ENCODE measurements at regions not wholly inside any gene's neighbourhood (a gene's known extent, or its start where the extent isn't known, plus 50 kb on each side); places are given as distances from the start of the nearest gene placed in this dataset.
A peak's percentile ranks its signal among the peaks of the same experiment; 100 is the strongest.

DNA sequence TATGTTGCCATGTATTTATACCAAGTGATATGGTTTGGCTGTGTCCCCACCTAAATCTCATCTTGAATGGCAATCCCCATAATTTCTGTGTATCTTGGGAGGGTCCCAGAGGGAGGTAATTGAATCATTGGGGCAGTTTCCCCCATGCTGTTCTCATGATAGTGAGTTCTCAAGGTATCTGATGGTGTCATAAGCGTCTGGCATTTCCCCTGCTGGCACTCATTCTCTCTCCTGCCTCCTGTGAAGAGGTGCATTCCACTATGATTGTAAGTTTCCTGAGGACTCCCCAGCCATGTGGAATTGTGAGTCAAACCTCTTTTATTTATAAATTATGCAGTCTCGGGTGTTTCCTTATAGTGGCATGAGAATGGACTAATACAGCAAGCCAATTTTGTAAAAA is 140.8 kb upstream of the ADAMTSL1 start:
- Histone ChIP-seq H3K9me3 (ENCODE audit: control insufficient read depth, insufficient read depth, low read depth, low read length) (no peaks in the 10 kb centered on the region), H2AFZ (ENCODE audit: low read length) (no peak overlapping the region), H3K4me3 (replicated peaks in 1 of 4; ENCODE audit: control extremely low read depth in 1 of 4, insufficient read depth in 1 of 4, low read depth in 3 of 4, low read length in 4 of 4) (no peak overlapping the region), H4K20me1 (ENCODE audit: control insufficient read depth, extremely low read depth, insufficient read depth, low read length) (no peaks in the 10 kb centered on the region), H3K27ac (ENCODE audit: insufficient read depth, low read length) (no peak overlapping the region), H3K27me3 (ENCODE audit: control insufficient read depth, insufficient read depth, low read length) (no peaks in the 10 kb centered on the region), H3K4me1 (ENCODE audit: control insufficient read depth, extremely low read depth, insufficient read depth, low read length) (no peaks in the 10 kb centered on the region), H3K36me3 (ENCODE audit: control insufficient read depth, insufficient read depth, low read length) (no peaks in the 10 kb centered on the region), H3K9ac (ENCODE audit: insufficient read depth, low read length) (no peak overlapping the region), H3K79me2 (ENCODE audit: control insufficient read depth, insufficient read depth, low read length) (no peaks in the 10 kb centered on the region), H3K4me2 (ENCODE audit: extremely low read depth, insufficient read depth, low read length) (no peak overlapping the region)
- TF ChIP-seq, protein P1, sequence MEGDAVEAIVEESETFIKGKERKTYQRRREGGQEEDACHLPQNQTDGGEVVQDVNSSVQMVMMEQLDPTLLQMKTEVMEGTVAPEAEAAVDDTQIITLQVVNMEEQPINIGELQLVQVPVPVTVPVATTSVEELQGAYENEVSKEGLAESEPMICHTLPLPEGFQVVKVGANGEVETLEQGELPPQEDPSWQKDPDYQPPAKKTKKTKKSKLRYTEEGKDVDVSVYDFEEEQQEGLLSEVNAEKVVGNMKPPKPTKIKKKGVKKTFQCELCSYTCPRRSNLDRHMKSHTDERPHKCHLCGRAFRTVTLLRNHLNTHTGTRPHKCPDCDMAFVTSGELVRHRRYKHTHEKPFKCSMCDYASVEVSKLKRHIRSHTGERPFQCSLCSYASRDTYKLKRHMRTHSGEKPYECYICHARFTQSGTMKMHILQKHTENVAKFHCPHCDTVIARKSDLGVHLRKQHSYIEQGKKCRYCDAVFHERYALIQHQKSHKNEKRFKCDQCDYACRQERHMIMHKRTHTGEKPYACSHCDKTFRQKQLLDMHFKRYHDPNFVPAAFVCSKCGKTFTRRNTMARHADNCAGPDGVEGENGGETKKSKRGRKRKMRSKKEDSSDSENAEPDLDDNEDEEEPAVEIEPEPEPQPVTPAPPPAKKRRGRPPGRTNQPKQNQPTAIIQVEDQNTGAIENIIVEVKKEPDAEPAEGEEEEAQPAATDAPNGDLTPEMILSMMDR (conservative IDR thresholded peaks at IDR 0.05 in 1 of 2, IDR thresholded peaks at IDR 0.05 in 1 of 2; ENCODE audit: low read depth in 1 of 2, low read length in 2 of 2) = no peak
- TF ChIP-seq EZH2 (IDR thresholded peaks at IDR 0.05; ENCODE audit: low read length, missing control alignments) = no peak
- peak in 1 of 2 donors; percentile 66 for DNase-seq (ENCODE audit: low read depth in 2 of 2)

DNA sequence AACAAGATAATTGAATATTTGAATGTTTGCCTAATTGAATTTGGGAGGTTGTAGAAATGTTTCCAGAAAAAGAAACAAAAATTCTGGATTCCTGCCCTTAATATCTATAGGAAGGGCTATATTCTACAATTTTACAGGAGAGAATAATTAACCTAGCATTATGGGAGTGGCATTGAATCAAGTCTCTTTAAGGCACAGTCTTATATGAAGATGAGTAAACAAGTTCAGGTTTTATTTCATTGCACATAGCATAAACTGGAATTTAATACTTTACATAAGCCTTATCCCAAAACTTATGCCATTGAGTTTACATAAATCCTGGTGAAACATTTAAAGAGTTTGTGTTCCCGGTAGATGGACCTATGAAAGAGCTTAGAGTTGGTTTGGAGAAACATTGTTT is 138.1 kb upstream of the ADAMTSL1 start:
- Histone ChIP-seq H3K4me2 (ENCODE audit: extremely low read depth, insufficient read depth, low read length) (no peak overlapping the region), H4K20me1 (ENCODE audit: control insufficient read depth, extremely low read depth, insufficient read depth, low read length) (no peaks in the 10 kb centered on the region), H3K79me2 (ENCODE audit: control insufficient read depth, insufficient read depth, low read length) (no peaks in the 10 kb centered on the region), H3K27ac (ENCODE audit: insufficient read depth, low read length) (no peak overlapping the region), H3K9me3 (ENCODE audit: control insufficient read depth, insufficient read depth, low read depth, low read length) (no peaks in the 10 kb centered on the region), H3K36me3 (ENCODE audit: control insufficient read depth, insufficient read depth, low read length) (no peaks in the 10 kb centered on the region), H3K27me3 (ENCODE audit: control insufficient read depth, insufficient read depth, low read length) (no peaks in the 10 kb centered on the region), H3K9ac (ENCODE audit: insufficient read depth, low read length) (no peak overlapping the region), H3K4me1 (ENCODE audit: control insufficient read depth, extremely low read depth, insufficient read depth, low read length) (no peaks in the 10 kb centered on the region), H2AFZ (ENCODE audit: low read length) (peak overlapping the region; percentile 43), H3K4me3 (replicated peaks in 1 of 4; ENCODE audit: control extremely low read depth in 1 of 4, insufficient read depth in 1 of 4, low read depth in 3 of 4, low read length in 4 of 4) (no peak overlapping the region)
- no peak for DNase-seq (ENCODE audit: low read depth in 2 of 2)
- no peak for TF ChIP-seq EZH2 (IDR thresholded peaks at IDR 0.05; ENCODE audit: low read length, missing control alignments)
- TF ChIP-seq, protein P1 (conservative IDR thresholded peaks at IDR 0.05 in 1 of 2, IDR thresholded peaks at IDR 0.05 in 1 of 2; ENCODE audit: low read depth in 1 of 2, low read length in 2 of 2) = no peak

DNA sequence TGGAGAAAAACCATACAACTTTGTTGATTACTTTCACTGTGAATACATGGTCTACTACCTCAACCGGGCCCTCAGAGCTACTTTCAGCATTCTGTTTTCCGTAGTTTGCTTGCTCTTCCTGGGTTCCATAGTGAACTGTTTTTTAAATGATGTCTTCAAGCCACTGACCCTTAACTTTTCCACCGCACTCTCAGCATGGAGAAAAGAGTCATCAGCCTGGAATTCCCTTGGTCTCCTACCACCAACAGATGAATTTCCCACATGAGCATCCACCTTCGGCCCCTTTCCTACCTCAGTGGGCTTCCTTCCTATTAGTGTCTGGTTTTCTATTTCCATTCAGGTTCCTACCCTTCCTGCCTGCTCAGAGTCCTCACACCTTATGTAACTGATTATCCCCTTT is 135.9 kb upstream of the ADAMTSL1 start:
- H3K27me3 ChIP-seq (ENCODE audit: control insufficient read depth, insufficient read depth, low read length) = no peaks in the 10 kb centered on the region
- peak in 1 of 2 donors; percentile 86 for DNase-seq (ENCODE audit: low read depth in 2 of 2)
- H3K4me3 ChIP-seq (replicated peaks in 1 of 4; ENCODE audit: control extremely low read depth in 1 of 4, insufficient read depth in 1 of 4, low read depth in 3 of 4, low read length in 4 of 4) = no peak overlapping the region
- H2AFZ ChIP-seq (ENCODE audit: low read length) = no peak overlapping the region
- no peak overlapping the region for H3K4me2 ChIP-seq (ENCODE audit: extremely low read depth, insufficient read depth, low read length)
- no peaks in the 10 kb centered on the region for H4K20me1 ChIP-seq (ENCODE audit: control insufficient read depth, extremely low read depth, insufficient read depth, low read length)
- TF ChIP-seq, protein P1 (conservative IDR thresholded peaks at IDR 0.05 in 1 of 2, IDR thresholded peaks at IDR 0.05 in 1 of 2; ENCODE audit: low read depth in 1 of 2, low read length in 2 of 2) = no peak
- no peak for TF ChIP-seq EZH2 (IDR thresholded peaks at IDR 0.05; ENCODE audit: low read length, missing control alignments)
- H3K9me3 ChIP-seq (ENCODE audit: control insufficient read depth, insufficient read depth, low read depth, low read length) = no peaks in the 10 kb centered on the region
- H3K79me2 ChIP-seq (ENCODE audit: control insufficient read depth, insufficient read depth, low read length) = no peaks in the 10 kb centered on the region
- no peaks in the 10 kb centered on the region for H3K4me1 ChIP-seq (ENCODE audit: control insufficient read depth, extremely low read depth, insufficient read depth, low read length)
- H3K36me3 ChIP-seq (ENCODE audit: control insufficient read depth, insufficient read depth, low read length) = no peaks in the 10 kb centered on the region
- H3K27ac ChIP-seq (ENCODE audit: insufficient read depth, low read length) = no peak overlapping the region
- H3K9ac ChIP-seq (ENCODE audit: insufficient read depth, low read length) = no peak overlapping the region
